DOHH2 (cell line): ENCODE measurements at regions not wholly inside any gene's neighbourhood (a gene's known extent, or its start where the extent isn't known, plus 50 kb on each side); places are given as distances from the start of the nearest gene placed in this dataset.

Experiments used
- H3F3A ChIP-seq: fragments of 200-600 bp; sonication (generic), shearing (Covaris generic); 2 replicates; pipeline ENCODE4 v1.6.0; 2016; ENCODE audit warnings: antibody characterized with exemption, mild to moderate bottlenecking; ENCODE audit not compliant: control insufficient read depth, insufficient read depth
- H3K27ac ChIP-seq: fragments of 200-600 bp; sonication (generic); 2 replicates; pipeline ENCODE4 v1.5.1; 2014; ENCODE audit warnings: low read depth, mild to moderate bottlenecking, low read length, moderate library complexity
- H3K27me3 ChIP-seq: fragments of 200-600 bp; sonication (generic); 2 replicates; pipeline ENCODE4 v1.6.1; 2014; ENCODE audit warnings: mild to moderate bottlenecking, low read length, mixed read lengths; ENCODE audit not compliant: control insufficient read depth
- H3K36me3 ChIP-seq: fragments of 200-600 bp; sonication (generic); 2 replicates; pipeline ENCODE4 v1.6.1; 2014; ENCODE audit warnings: mild to moderate bottlenecking, low read length, moderate library complexity, mixed read lengths; ENCODE audit not compliant: control insufficient read depth
- H3K4me1 ChIP-seq: fragments of 200-600 bp; sonication (generic); 2 replicates; pipeline ENCODE4 v1.6.1; 2014; ENCODE audit warnings: mild to moderate bottlenecking, low read length, mixed read lengths; ENCODE audit not compliant: control insufficient read depth
- H3K4me2 ChIP-seq: fragments of 200-600 bp; sonication (generic); 2 replicates; pipeline ENCODE4 v1.6.0; 2014; ENCODE audit warnings: mild to moderate bottlenecking, low read length, moderate library complexity
- H3K4me3 ChIP-seq: fragments of 200-600 bp; sonication (generic); 2 replicates; pipeline ENCODE4 v1.5.1; 2014; ENCODE audit warnings: mild to moderate bottlenecking, low read length, mixed read lengths
- H3K79me2 ChIP-seq: fragments of 200-600 bp; sonication (generic); 2 replicates; pipeline ENCODE4 v1.6.1; 2014; ENCODE audit warnings: mild to moderate bottlenecking, low read length, mixed read lengths; ENCODE audit not compliant: control insufficient read depth
- H3K9me2 ChIP-seq: fragments of 200-600 bp; sonication (generic); replicated peaks from 2 replicates; pipeline ENCODE4 v1.6.1; 2014; ENCODE audit warnings: mild to moderate bottlenecking, low read length, mixed read lengths; ENCODE audit not compliant: control insufficient read depth
- H3K9me3 ChIP-seq: fragments of 200-600 bp; sonication (generic); 2 replicates; pipeline ENCODE4 v1.6.1; 2014; ENCODE audit warnings: antibody characterized with exemption, low read length, mixed read lengths; ENCODE audit not compliant: control insufficient read depth, insufficient read depth
- H4K20me1 ChIP-seq: fragments of 200-600 bp; sonication (generic); 2 replicates; pipeline ENCODE4 v1.6.0; 2014; ENCODE audit warnings: low read depth, mild to moderate bottlenecking, antibody characterized with exemption, low read length, moderate library complexity; ENCODE audit not compliant: control insufficient read depth, insufficient read depth
- EZH2phosphoT487 ChIP-seq: fragments of 200-600 bp; sonication (generic); IDR thresholded peaks from 2 replicates; pipeline ENCODE4 v1.6.1; 2017; ENCODE audit warnings: borderline replicate concordance, mild to moderate bottlenecking, antibody characterized with exemption, low read length, moderate library complexity, mixed read lengths
- TF ChIP-seq, protein P1 (sequence below): fragments of 200-600 bp; sonication (generic); IDR thresholded peaks from one replicate; pipeline ENCODE4 v1.5.1; 2014; ENCODE audit warnings: antibody characterized with exemption, mild to moderate bottlenecking, low read depth, low read length; ENCODE audit not compliant: poor library complexity, severe bottlenecking

DNA sequence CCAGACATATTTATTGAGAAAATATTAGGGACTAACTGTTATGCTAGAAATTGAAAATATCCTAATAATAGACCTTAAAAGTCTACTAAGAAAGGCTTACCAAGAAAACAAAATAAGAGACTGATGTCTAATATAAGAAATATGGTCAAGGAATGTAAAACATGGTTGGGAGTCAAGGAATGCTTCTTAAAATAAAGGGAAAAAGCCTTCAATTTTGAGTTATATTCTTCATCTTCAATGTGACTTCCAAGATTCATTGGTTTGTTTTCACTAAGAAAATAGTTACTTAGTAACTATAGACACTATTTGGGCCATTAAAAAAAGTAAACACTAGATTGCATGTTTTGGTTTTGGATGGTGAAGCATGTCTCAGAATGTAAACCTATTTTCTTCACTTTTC, 88.1 kb upstream of the ETV6 start:
- no peak overlapping the region for H3K4me3 ChIP-seq
- no peak overlapping the region for H3K4me2 ChIP-seq
- H3K27ac ChIP-seq: no peak overlapping the region
- H3F3A ChIP-seq: no peaks in the 10 kb centered on the region
- peaks cover 19% of the 10 kb centered on the region for H3K27me3 ChIP-seq
- no peaks in the 10 kb centered on the region for H3K9me2 ChIP-seq
- H3K9me3 ChIP-seq: no peaks in the 10 kb centered on the region
- H3K4me1 ChIP-seq: no peaks in the 10 kb centered on the region
- H3K79me2 ChIP-seq: no peaks in the 10 kb centered on the region
- H3K36me3 ChIP-seq: no peaks in the 10 kb centered on the region
- H4K20me1 ChIP-seq: no peaks in the 10 kb centered on the region
- TF ChIP-seq, protein P1, sequence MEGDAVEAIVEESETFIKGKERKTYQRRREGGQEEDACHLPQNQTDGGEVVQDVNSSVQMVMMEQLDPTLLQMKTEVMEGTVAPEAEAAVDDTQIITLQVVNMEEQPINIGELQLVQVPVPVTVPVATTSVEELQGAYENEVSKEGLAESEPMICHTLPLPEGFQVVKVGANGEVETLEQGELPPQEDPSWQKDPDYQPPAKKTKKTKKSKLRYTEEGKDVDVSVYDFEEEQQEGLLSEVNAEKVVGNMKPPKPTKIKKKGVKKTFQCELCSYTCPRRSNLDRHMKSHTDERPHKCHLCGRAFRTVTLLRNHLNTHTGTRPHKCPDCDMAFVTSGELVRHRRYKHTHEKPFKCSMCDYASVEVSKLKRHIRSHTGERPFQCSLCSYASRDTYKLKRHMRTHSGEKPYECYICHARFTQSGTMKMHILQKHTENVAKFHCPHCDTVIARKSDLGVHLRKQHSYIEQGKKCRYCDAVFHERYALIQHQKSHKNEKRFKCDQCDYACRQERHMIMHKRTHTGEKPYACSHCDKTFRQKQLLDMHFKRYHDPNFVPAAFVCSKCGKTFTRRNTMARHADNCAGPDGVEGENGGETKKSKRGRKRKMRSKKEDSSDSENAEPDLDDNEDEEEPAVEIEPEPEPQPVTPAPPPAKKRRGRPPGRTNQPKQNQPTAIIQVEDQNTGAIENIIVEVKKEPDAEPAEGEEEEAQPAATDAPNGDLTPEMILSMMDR: no peak
- TF ChIP-seq EZH2phosphoT487: no peak

- no peak for TF ChIP-seq EZH2phosphoT487
- H3K4me1 ChIP-seq: peaks cover 12% of the 10 kb centered on the region
- H4K20me1 ChIP-seq: no peaks in the 10 kb centered on the region
- H3K79me2 ChIP-seq: no peaks in the 10 kb centered on the region
- no peak overlapping the region for H3K4me2 ChIP-seq
- no peaks in the 10 kb centered on the region for H3K9me2 ChIP-seq
- H3K9me3 ChIP-seq: no peaks in the 10 kb centered on the region
- H3K4me3 ChIP-seq: no peak overlapping the region
- H3K27ac ChIP-seq: no peak overlapping the region
- no peaks in the 10 kb centered on the region for H3K36me3 ChIP-seq
- peaks cover 19% of the 10 kb centered on the region for H3K27me3 ChIP-seq
- no peaks in the 10 kb centered on the region for H3F3A ChIP-seq
Measured at GRCh38 chr12:11563785-11564739, 85.4 kb upstream of the ETV6 start.

DNA sequence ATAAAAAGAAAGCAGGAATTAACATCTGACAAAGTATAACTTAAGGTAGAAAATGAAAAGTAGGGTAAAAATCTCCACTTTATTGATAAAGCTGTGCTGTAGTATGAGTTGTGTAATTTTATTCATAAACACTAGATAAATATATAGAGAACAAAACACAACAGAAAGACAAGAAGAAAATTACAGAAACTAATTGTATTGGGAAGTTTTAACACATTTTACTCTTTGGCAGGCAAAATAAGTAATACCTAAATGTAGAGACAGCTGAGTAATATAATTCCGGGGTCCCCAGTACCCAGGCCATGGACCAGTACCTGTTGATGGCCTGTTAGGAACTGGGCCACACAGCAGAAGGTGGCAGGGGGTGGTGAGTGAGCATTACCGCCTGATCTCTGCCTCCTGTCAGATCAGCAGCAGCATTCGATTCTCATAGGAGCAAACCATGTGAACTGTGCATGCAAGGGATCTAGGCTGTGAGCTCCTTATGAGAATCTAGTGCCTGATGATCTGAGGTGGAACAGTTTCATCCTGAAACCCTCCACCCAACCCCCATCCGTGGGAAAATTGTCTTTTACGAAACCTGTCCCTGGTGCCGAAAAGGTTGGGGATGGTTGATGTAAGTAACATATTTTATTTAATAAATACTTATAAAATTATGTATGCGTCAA, 84.4 kb upstream of the ETV6 start:
- Histone ChIP-seq H3K4me1 (peaks cover 14% of the 10 kb centered on the region), H3K27me3 (peaks cover 14% of the 10 kb centered on the region), H3K4me3 (no peak overlapping the region), H3K9me2 (no peaks in the 10 kb centered on the region), H3F3A (no peaks in the 10 kb centered on the region), H3K36me3 (no peaks in the 10 kb centered on the region), H3K4me2 (no peak overlapping the region), H3K79me2 (no peaks in the 10 kb centered on the region), H4K20me1 (no peaks in the 10 kb centered on the region), H3K9me3 (no peaks in the 10 kb centered on the region), H3K27ac (no peak overlapping the region)
- no peak for TF ChIP-seq EZH2phosphoT487
- TF ChIP-seq, protein P1: no peak

DNA sequence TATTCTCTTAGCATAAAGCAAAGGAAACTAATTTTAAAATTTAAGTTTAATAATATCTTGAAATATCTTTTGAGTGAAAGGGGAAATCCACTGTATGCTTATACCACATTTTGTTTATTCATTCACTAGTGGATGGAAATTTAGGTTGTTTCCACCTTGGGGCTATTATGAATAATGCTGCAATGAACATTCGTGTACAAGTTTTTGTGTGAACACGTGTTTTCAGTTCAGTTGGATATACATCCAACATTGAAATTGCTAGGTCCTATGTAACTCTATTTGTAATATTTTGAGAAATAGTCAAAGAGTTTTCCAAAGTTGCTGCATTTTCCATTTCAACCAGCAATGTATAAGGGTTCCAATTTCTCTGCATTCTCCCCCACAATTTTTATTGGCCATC, 83.7 kb upstream of the ETV6 start:
- no peak overlapping the region for H3K4me3 ChIP-seq
- TF ChIP-seq, protein P1: no peak
- no peak for TF ChIP-seq EZH2phosphoT487
- H3K36me3 ChIP-seq: no peaks in the 10 kb centered on the region
- H4K20me1 ChIP-seq: no peaks in the 10 kb centered on the region
- no peaks in the 10 kb centered on the region for H3F3A ChIP-seq
- no peaks in the 10 kb centered on the region for H3K79me2 ChIP-seq
- no peaks in the 10 kb centered on the region for H3K9me3 ChIP-seq
- no peak overlapping the region for H3K27ac ChIP-seq
- H3K4me1 ChIP-seq: peaks cover 14% of the 10 kb centered on the region
- H3K4me2 ChIP-seq: no peak overlapping the region
- peaks cover 14% of the 10 kb centered on the region; the same call in 1 of the 2 replicates for H3K27me3 ChIP-seq
- H3K9me2 ChIP-seq: no peaks in the 10 kb centered on the region
